Stomach smooth muscle (tissue), 2 donors: ENCODE measurements at regions not wholly inside any gene's neighbourhood (a gene's known extent, or its start where the extent isn't known, plus 50 kb on each side); places are given as distances from the start of the nearest gene placed in this dataset.
A peak's percentile ranks its signal among the peaks of the same experiment; 100 is the strongest.

Experiments used
- H3K27ac ChIP-seq: one replicate; pipeline ENCODE4 v1.7.0; 2013; ENCODE audit warnings: mild to moderate bottlenecking, low read length, inconsistent platforms
- H3K27me3 ChIP-seq, 2 donors: one replicate each; pipeline ENCODE4 v1.7.0; 2013; ENCODE audit warnings: low read length in 2 of 2; ENCODE audit not compliant: insufficient read depth in 2 of 2, control insufficient read depth in 1 of 2
- H3K36me3 ChIP-seq, 2 donors: one replicate each; pipeline ENCODE4 v1.7.0; 2013; ENCODE audit warnings: low read length in 2 of 2; ENCODE audit not compliant: control insufficient read depth in 2 of 2, insufficient read depth in 2 of 2
- H3K4me1 ChIP-seq: one replicate; pipeline ENCODE4 v1.7.0; 2013; ENCODE audit warnings: low read length; ENCODE audit not compliant: control insufficient read depth, insufficient read depth
- H3K4me3 ChIP-seq, 2 donors: one replicate each; pipeline ENCODE4 v1.7.0; 2013; ENCODE audit warnings: low read length in 2 of 2
- H3K9ac ChIP-seq, 2 donors: one replicate each; pipeline ENCODE4 v1.7.0; 2013; ENCODE audit warnings: low read length in 2 of 2, mild to moderate bottlenecking in 1 of 2
- H3K9me3 ChIP-seq, 2 donors: one replicate each; pipeline ENCODE4 v1.7.0; 2013; ENCODE audit warnings: low read length in 2 of 2; ENCODE audit not compliant: control insufficient read depth in 2 of 2
- donor health status: healthy.
- donor health status: Pancreatic carcinoma.

DNA sequence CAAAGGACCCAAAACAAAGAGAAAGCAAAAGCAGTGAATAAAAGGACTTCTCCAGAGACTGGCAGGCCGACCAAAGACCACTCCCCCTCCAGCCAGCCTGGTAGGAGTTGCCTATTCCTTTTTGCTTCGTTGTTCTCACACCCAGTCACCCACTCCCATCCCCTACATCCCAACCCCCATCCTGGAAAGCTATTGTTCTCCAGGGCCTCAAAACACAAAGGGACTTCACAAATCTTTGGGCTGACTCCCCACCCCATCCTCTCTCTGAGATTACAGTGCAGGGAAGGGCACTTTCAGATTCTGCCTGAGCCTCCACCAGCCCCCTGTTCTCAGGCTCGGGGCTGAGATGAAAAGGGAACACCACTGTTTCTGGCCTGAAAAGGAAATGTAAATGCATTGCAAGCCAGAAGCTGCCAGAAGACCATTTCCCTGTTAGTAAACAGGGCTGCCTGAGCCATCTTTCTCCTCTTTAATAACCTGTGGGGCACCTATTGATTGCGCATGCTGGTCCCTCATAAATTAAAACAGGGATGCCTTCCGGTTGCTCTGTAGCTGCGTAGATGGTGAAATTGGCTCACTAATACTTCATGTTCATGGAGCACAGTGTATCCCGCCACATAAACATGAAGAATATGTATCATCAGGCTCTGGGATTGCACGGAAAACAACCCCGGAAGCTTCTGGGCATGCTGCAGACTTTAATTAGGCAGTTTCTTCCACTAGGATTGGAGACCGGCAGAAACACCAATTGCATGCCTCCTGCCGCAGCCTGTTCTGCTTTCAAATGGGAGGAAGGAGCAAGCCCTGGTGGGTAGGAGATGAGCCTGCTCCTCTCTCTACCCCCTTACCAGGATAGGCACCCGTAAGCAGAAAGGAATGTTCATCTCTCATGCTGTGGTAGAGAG is 130.3 kb upstream of the FUT8 start:
- Histone ChIP-seq H3K9ac (peak overlapping the region in 1 of 2 donors; percentile 55), H3K27me3 (no peaks in the 10 kb centered on the region), H3K4me1 (peaks cover 20% of the 10 kb centered on the region), H3K27ac (peak overlapping the region; percentile 62), H3K9me3 (no peaks in the 10 kb centered on the region), H3K36me3 (no peaks in the 10 kb centered on the region), H3K4me3 (peak overlapping the region; percentile 15 to 66)

DNA sequence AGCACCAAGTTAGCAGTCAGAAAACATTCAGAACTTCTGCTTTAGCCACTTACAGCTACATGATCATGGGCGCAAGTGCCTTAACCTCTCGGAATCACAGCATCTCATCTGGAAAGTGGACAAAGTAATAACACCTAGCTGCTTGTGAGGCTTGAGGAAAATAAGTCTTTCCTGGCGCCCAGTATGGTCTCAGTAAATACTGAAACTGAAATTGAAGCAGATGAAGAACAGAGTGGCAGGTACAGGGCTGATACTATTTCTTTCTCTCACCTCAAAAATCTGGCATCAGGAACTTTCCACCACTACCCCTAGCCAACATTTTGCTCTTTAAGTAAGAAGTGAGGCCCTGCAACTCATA is 129.7 kb upstream of the FUT8 start:
- H3K9ac ChIP-seq = peak overlapping the region in 1 of 2 donors; percentile 47
- peaks cover 20% of the 10 kb centered on the region for H3K4me1 ChIP-seq
- peak overlapping the region; percentile 62 for H3K27ac ChIP-seq
- no peaks in the 10 kb centered on the region for H3K36me3 ChIP-seq
- H3K27me3 ChIP-seq = no peaks in the 10 kb centered on the region
- H3K4me3 ChIP-seq = peak overlapping the region; percentile 15 to 66
- H3K9me3 ChIP-seq = no peaks in the 10 kb centered on the region

DNA sequence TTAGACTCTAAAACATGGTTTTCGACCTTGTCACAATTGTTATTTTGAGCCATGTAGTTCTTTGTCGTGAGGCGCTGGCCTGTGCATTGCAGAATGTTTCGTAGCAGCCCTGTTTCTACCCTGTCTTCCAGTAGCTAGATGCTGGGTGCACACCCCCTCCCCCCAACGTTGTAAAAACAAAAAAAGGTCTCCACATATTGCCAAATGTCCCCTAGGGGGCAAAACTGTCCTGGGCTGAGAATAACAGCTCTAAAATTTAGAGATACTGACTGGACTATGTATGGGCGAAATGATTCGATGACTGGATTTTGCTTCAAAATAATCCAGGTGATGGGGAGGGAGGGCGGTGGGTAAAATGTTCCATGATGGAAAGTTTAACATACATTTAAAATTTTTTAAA is 126.1 kb upstream of the FUT8 start:
- H3K9ac ChIP-seq = no peak overlapping the region
- no peak overlapping the region for H3K27ac ChIP-seq
- H3K27me3 ChIP-seq = no peaks in the 10 kb centered on the region
- H3K9me3 ChIP-seq = no peaks in the 10 kb centered on the region
- peaks cover 20% of the 10 kb centered on the region for H3K4me1 ChIP-seq
- H3K36me3 ChIP-seq = no peaks in the 10 kb centered on the region
- no peak overlapping the region for H3K4me3 ChIP-seq

DNA sequence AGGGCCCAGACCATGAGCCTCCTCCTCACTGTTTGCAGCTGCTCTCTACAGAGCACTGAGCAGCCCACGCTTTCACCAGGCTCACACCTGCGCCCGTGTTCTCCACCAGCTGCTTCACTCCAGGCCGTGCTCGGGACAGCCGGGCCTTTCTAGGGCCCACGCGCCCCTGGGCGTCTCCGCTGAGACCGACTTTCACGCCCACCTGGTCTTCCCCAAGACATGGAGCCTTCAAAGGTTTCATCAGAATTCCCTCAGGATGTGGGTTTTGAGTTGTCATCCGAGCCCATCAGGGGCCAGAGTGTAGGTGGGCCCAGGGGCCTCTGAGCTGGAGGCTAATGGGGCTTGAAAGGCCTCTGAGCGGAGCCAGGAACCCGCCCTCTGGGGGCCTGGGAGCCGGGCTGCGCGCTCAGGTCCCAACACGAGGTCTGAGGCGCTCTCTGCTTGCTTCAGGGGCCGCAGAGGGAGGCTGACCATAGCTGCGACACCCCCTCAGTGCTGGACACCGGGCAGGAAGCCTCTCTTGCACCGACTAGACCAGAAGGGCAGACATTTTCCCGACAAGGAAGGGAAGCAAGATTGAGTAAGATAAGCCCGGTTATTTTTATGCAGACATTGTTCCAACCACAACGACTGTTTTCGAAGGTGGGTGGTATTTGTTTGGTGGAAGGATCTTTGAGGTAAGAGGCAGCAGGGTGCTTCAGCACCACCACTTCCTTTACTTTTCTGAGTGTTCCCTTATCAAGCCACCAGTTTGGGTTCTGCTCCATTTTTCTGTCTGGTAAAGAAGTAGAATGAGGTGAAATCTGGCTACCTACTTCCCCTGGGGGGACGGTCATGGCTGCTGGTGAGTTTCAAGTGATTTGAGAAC is 125.0 kb upstream of the FUT8 start:
- Histone ChIP-seq H3K9ac (no peak overlapping the region), H3K4me1 (peaks cover 13% of the 10 kb centered on the region), H3K36me3 (no peaks in the 10 kb centered on the region), H3K4me3 (no peak overlapping the region), H3K27ac (no peak overlapping the region), H3K27me3 (no peaks in the 10 kb centered on the region), H3K9me3 (no peaks in the 10 kb centered on the region)

DNA sequence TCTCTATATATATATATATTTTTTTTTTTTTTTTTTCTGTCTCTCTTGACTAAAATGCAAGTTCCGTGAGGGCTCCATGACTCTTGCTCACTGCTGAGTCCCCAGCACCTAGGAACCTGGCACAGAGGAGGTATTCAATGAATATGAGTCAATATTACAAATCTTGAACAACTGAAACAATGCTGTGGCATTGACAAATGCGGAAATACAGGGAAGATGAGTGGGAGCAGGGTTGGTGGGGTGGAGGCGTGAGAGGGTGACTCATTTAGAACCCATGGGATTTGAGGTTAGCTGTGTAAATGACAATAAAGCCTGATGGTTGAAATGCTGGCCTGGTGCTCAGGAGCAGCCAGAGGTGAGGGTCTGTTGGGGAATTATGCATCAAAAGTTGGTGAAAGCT is 121.7 kb upstream of the FUT8 start:
- Histone ChIP-seq H3K4me3 (no peak overlapping the region), H3K9ac (no peak overlapping the region), H3K9me3 (no peaks in the 10 kb centered on the region), H3K36me3 (no peaks in the 10 kb centered on the region), H3K27me3 (no peaks in the 10 kb centered on the region), H3K4me1 (no peaks in the 10 kb centered on the region), H3K27ac (no peak overlapping the region)

DNA sequence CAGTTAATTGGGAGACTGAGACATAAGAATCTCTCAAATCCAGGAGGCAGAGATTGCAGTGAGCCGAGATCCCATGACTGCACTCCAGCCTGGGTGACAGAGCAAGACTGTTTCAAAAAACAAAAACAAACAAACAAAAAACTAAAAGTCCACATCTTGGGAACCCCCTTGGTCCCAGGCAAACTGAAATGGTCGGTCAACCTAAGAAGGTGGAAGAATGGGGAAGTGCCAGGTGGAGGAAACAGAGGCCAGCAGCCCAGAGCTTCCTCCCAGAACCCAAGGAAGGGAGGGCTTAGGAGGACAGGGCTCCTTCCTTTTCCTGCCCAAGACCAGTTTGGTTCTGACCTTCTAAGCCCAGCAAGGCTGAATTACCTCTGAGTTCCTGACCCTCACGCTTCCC is 121.0 kb upstream of the FUT8 start:
- Histone ChIP-seq H3K27ac (no peak overlapping the region), H3K36me3 (no peaks in the 10 kb centered on the region), H3K9ac (no peak overlapping the region), H3K27me3 (no peaks in the 10 kb centered on the region), H3K4me3 (no peak overlapping the region), H3K9me3 (no peaks in the 10 kb centered on the region), H3K4me1 (no peaks in the 10 kb centered on the region)

DNA sequence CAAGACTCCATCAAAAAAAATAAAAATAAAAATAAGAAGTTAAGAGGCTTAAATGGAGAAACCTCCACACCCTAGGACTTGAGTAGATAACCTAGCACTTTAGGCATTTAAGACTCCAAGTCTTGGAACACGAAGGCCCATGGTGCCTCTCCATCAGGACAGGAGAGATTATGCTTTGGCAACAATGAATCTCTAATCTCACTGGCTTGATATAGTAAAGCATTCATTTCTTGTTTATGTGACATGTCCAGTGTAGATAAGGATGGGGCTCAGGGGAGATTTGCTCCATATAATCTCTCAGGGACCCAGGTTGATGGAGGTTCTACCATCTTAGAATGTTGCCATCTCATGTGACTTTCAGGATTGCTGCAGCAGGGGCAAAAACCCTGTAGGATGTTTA is 117.7 kb upstream of the FUT8 start:
- H3K27me3 ChIP-seq = no peaks in the 10 kb centered on the region
- H3K9ac ChIP-seq = no peak overlapping the region
- H3K4me1 ChIP-seq = no peaks in the 10 kb centered on the region
- no peaks in the 10 kb centered on the region for H3K9me3 ChIP-seq
- no peak overlapping the region for H3K27ac ChIP-seq
- no peaks in the 10 kb centered on the region for H3K36me3 ChIP-seq
- H3K4me3 ChIP-seq = no peak overlapping the region

DNA sequence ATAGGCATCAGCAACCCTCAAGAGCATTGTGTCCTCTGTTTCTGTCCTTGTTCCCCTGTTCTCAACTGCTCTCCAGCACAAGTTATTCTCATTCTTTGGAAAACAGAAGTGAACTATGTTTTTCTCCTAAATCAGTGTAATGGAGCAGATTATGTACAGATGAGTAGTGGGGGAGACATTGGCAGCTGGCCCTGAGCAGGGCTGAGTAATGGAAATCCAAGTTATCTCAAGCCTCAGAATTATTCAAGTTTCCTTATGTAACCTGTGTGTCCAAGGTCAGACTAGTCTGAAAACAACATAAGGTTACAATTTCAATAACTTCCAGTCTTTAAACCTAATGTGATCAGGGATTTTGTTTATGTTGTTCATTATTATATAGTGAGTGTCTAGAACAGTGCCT is 116.1 kb upstream of the FUT8 start:
- Histone ChIP-seq H3K4me3 (no peak overlapping the region), H3K9me3 (no peaks in the 10 kb centered on the region), H3K27ac (no peak overlapping the region), H3K4me1 (no peaks in the 10 kb centered on the region), H3K27me3 (no peaks in the 10 kb centered on the region), H3K36me3 (no peaks in the 10 kb centered on the region), H3K9ac (no peak overlapping the region)

DNA sequence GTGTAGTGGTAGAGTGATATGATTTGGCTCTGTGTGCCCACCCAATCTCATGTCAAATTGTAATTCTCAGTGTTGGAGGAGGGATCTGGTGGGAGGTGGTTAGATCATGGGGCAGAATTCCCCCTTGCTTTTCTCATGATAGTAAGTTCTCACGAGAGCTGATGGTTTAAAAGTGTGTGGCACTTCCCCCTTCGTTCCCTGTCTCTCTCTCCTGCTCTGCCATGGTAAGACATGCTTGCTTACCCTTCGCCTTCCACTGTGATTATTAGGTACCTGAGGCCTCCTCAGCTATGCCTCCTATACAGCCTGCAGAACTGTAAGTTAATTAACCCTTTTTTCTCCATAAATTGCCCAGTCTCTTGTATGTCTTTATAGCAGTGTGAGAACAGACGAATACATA is 115.7 kb upstream of the FUT8 start:
- Histone ChIP-seq H3K27ac (no peak overlapping the region), H3K9me3 (no peaks in the 10 kb centered on the region), H3K36me3 (no peaks in the 10 kb centered on the region), H3K27me3 (no peaks in the 10 kb centered on the region), H3K4me3 (no peak overlapping the region), H3K9ac (no peak overlapping the region), H3K4me1 (no peaks in the 10 kb centered on the region)

DNA sequence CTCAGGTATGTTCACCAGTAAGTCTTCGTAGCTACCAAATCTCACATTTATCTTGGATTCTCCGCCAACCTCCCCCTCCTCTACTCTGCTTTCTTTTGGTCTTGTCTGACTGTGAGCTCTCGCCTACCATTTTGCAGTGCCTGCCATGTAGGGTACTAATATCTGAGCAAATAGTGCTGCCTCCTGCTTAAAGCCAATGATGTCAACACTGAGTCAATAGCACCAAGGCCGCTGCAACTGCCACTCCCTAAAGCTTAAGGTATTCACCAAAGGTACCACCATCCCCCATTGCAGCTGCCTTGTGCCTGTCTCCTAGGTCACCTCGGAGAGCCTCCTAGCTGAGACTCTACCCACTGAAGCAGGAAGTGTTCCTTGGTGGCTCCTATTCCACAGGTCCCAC is 114.8 kb upstream of the FUT8 start:
- no peak overlapping the region for H3K27ac ChIP-seq
- H3K9me3 ChIP-seq = no peaks in the 10 kb centered on the region
- no peaks in the 10 kb centered on the region for H3K27me3 ChIP-seq
- H3K4me1 ChIP-seq = peaks cover 4% of the 10 kb centered on the region
- H3K4me3 ChIP-seq = no peak overlapping the region
- no peaks in the 10 kb centered on the region for H3K36me3 ChIP-seq
- no peak overlapping the region for H3K9ac ChIP-seq

DNA sequence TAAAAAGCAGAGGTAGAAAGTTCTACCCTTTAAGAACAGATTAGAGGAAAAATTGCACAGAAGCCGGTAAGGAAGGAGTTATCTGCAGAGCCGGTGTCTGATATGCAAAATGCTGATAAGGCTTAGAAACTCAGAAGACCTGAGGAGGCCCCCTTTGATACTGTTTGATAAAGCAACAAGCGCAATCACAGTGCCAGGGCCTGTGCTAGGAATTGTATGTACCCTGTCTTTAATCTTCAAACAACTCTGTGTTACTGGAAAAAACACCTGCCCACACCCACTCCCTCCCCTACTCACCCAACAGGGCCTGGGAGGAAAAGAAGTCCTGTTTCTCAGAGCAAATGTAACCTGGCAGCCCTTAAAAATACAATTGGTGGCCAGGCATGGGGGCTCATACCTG is 112.7 kb upstream of the FUT8 start:
- Histone ChIP-seq H3K9me3 (no peaks in the 10 kb centered on the region), H3K4me3 (no peak overlapping the region), H3K27me3 (no peaks in the 10 kb centered on the region), H3K4me1 (peaks cover 9% of the 10 kb centered on the region), H3K9ac (no peak overlapping the region), H3K36me3 (no peaks in the 10 kb centered on the region), H3K27ac (no peak overlapping the region)
